GM23248 (cell line): ENCODE measurements at regions not wholly inside any gene's neighbourhood (a gene's known extent, or its start where the extent isn't known, plus 50 kb on each side); places are given as distances from the start of the nearest gene placed in this dataset.
"Not testable (repeated sequence)": the region's sequence is repeated elsewhere in the genome, so short reads cannot be mapped to it uniquely, and the experiment has no call there.

Experiments used
- DNase-seq: peaks from one replicate; pipeline ENCODE4 v3.0.0-alpha.2; 2015
- H2AFZ ChIP-seq: fragments of 200-600 bp; sonication (generic); 2 replicates; pipeline ENCODE4 v1.6.1; 2016; ENCODE audit warnings: antibody characterized with exemption
- H3F3A ChIP-seq: fragments of 200-600 bp; sonication (generic); 2 replicates; pipeline ENCODE4 v1.6.1; 2016; ENCODE audit warnings: mild to moderate bottlenecking, antibody characterized with exemption, mixed run types; ENCODE audit not compliant: insufficient read depth
- H3K27ac ChIP-seq: fragments of 200-600 bp; sonication (generic); 2 replicates; pipeline ENCODE4 v1.5.1; 2016; ENCODE audit warnings: mild to moderate bottlenecking
- H3K27me3 ChIP-seq: fragments of 200-600 bp; sonication (generic); replicated peaks from 2 replicates; pipeline ENCODE4 v1.6.1; 2016; ENCODE audit warnings: mild to moderate bottlenecking; ENCODE audit not compliant: insufficient read depth
- H3K36me3 ChIP-seq: fragments of 200-600 bp; sonication (generic); 2 replicates; pipeline ENCODE4 v1.6.1; 2016; ENCODE audit warnings: low read depth, mild to moderate bottlenecking
- H3K4me1 ChIP-seq: fragments of 200-600 bp; sonication (generic); 2 replicates; pipeline ENCODE4 v1.6.1; 2016; ENCODE audit warnings: mild to moderate bottlenecking; ENCODE audit not compliant: insufficient read depth
- H3K4me2 ChIP-seq: fragments of 200-600 bp; sonication (generic); one replicate; pipeline ENCODE4 v1.6.1; 2016; ENCODE audit warnings: mild to moderate bottlenecking; ENCODE audit not compliant: unreplicated experiment
- H3K4me3 ChIP-seq: fragments of 200-600 bp; sonication (generic); 2 replicates; pipeline ENCODE4 v1.5.1; 2016; ENCODE audit warnings: mild to moderate bottlenecking
- H3K79me2 ChIP-seq: fragments of 200-600 bp; sonication (generic); 2 replicates; pipeline ENCODE4 v1.6.1; 2016; ENCODE audit warnings: mild to moderate bottlenecking; ENCODE audit not compliant: insufficient read depth
- H3K9ac ChIP-seq: fragments of 200-600 bp; sonication (generic); 2 replicates; pipeline ENCODE4 v1.6.1; 2016; ENCODE audit warnings: mild to moderate bottlenecking
- H3K9me2 ChIP-seq: fragments of 200-600 bp; sonication (generic); 2 replicates; pipeline ENCODE4 v1.6.1; 2016; ENCODE audit warnings: mixed run types, mild to moderate bottlenecking, moderate library complexity; ENCODE audit not compliant: insufficient read depth
- H3K9me3 ChIP-seq: fragments of 200-600 bp; sonication (generic); one replicate; pipeline ENCODE4 v1.6.1; 2017; ENCODE audit warnings: low read depth
- H4K20me1 ChIP-seq: fragments of 200-600 bp; sonication (generic); 2 replicates; pipeline ENCODE4 v1.6.0; 2016; ENCODE audit not compliant: insufficient read depth
- EZH2 ChIP-seq: fragments of 200-600 bp; sonication (generic); IDR thresholded peaks from 2 replicates; pipeline ENCODE4 v1.6.1; 2018; ENCODE audit warnings: antibody characterized with exemption, mild to moderate bottlenecking; ENCODE audit not compliant: insufficient read depth, poor library complexity, severe bottlenecking
- EZH2phosphoT487 ChIP-seq: fragments of 200-600 bp; sonication (generic); IDR thresholded peaks from 2 replicates; pipeline ENCODE4 v1.6.1; 2018; ENCODE audit warnings: antibody characterized with exemption, moderate library complexity, mild to moderate bottlenecking, low read depth; ENCODE audit not compliant: insufficient read depth
- WGBS, 2 experiments: methylation state at CpG; one replicate each; pipeline ENCODE4 v1.1.6; 2015 to 2017; ENCODE audit warnings: low lambda C conversion rate in 2 of 2, low coverage in 1 of 2; ENCODE audit errors: missing lambda C conversion rate in 2 of 2; 5-methylcytosine and 5-hydroxymethylcytosine counted together
- in situ Hi-C: fragments of 300-500 bp; cut with MboI; formaldehyde crosslinking; loops from 2 replicates; pipeline ENCODE4 v1.15.0; 2020

GRCh38 chr5:25439025-25439424 is 794.2 kb upstream of the CDH10 start:
- 22 to 29% methylated on average over 5 of the region's 5 CpGs for WGBS, 2 experiments
- Histone ChIP-seq H3K9me2 (no peaks in the 10 kb centered on the region), H3K36me3 (no peaks in the 10 kb centered on the region), H3F3A (no peaks in the 10 kb centered on the region), H3K9me3 (no peaks in the 10 kb centered on the region), H4K20me1 (no peaks in the 10 kb centered on the region), H3K4me3 (no peak overlapping the region), H3K79me2 (no peaks in the 10 kb centered on the region), H3K9ac (no peak overlapping the region), H3K27ac (no peak overlapping the region), H2AFZ (no peak overlapping the region), H3K4me2 (no peak overlapping the region), H3K4me1 (no peaks in the 10 kb centered on the region), H3K27me3 (no peaks in the 10 kb centered on the region)
- no peak for TF ChIP-seq EZH2
- no peak for TF ChIP-seq EZH2phosphoT487
- in situ Hi-C loops, result no loop called here
- DNase-seq, result no peak

- H3K9me2 ChIP-seq, H2AFZ ChIP-seq, H3K27ac ChIP-seq, H3K4me2 ChIP-seq, H3K9ac ChIP-seq, H3K36me3 ChIP-seq, H3K4me1 ChIP-seq, H4K20me1 ChIP-seq, DNase-seq, H3K27me3 ChIP-seq, H3K79me2 ChIP-seq, H3F3A ChIP-seq, H3K4me3 ChIP-seq, H3K9me3 ChIP-seq, in situ Hi-C loops: not testable (repeated sequence)
- WGBS, 2 experiments, result 39 to 52% methylated on average over 6 of the region's 6 CpGs
Observed at GRCh38 chr5:25438375-25438774, 793.6 kb upstream of the CDH10 start.

- no peaks in the 10 kb centered on the region for H3F3A ChIP-seq
- H3K36me3 ChIP-seq, result no peaks in the 10 kb centered on the region
- no peak overlapping the region for H3K4me2 ChIP-seq
- in situ Hi-C loops, result no loop called here
- H3K79me2 ChIP-seq, result no peaks in the 10 kb centered on the region
- H3K27me3 ChIP-seq, result no peaks in the 10 kb centered on the region
- H2AFZ ChIP-seq, result no peak overlapping the region
- H3K27ac ChIP-seq, result no peak overlapping the region
- H3K4me1 ChIP-seq, result no peaks in the 10 kb centered on the region
- H4K20me1 ChIP-seq, result no peaks in the 10 kb centered on the region
- no peak overlapping the region for H3K4me3 ChIP-seq
- DNase-seq, result no peak
- H3K9me2 ChIP-seq, result no peaks in the 10 kb centered on the region
- H3K9me3 ChIP-seq, result no peaks in the 10 kb centered on the region
- 55 to 76% methylated on average over 3 of the region's 3 CpGs for WGBS, 2 experiments
- no peak for TF ChIP-seq EZH2phosphoT487
- H3K9ac ChIP-seq, result no peak overlapping the region
Observed at GRCh38 chr5:25436452-25436851, 791.7 kb upstream of the CDH10 start.

GRCh38 chr5:25435882-25436281 is 791.1 kb upstream of the CDH10 start:
- in situ Hi-C loops, result no loop called here
- WGBS, 2 experiments, result 39 to 46% methylated on average over 1 of the region's 1 CpG

GRCh38 chr5:25427240-25427639 is 782.5 kb upstream of the CDH10 start:
- Histone ChIP-seq H3K4me1 (no peaks in the 10 kb centered on the region), H3K79me2 (no peaks in the 10 kb centered on the region), H2AFZ (no peak overlapping the region), H3K9ac (no peak overlapping the region), H3K9me3 (no peaks in the 10 kb centered on the region), H3K4me3 (no peak overlapping the region), H3K27me3 (no peaks in the 10 kb centered on the region), H4K20me1 (no peaks in the 10 kb centered on the region), H3K9me2 (no peaks in the 10 kb centered on the region), H3K36me3 (no peaks in the 10 kb centered on the region), H3F3A (no peaks in the 10 kb centered on the region), H3K4me2 (no peak overlapping the region), H3K27ac (no peak overlapping the region)
- in situ Hi-C loops, result no loop called here
- no peak for DNase-seq
- WGBS, 2 experiments, result 43 to 55% methylated on average over 1 of the region's 1 CpG
- TF ChIP-seq EZH2phosphoT487, result no peak
- no peak for TF ChIP-seq EZH2

More at GRCh38 chr5:25435882-25436281, 791.1 kb upstream of the CDH10 start:
- Histone ChIP-seq H4K20me1 (no peaks in the 10 kb centered on the region), H3K9me3 (no peaks in the 10 kb centered on the region), H3F3A (no peaks in the 10 kb centered on the region), H3K27me3 (no peaks in the 10 kb centered on the region), H3K4me1 (no peaks in the 10 kb centered on the region), H3K9ac (no peak overlapping the region), H3K9me2 (no peaks in the 10 kb centered on the region), H3K4me3 (no peak overlapping the region), H3K36me3 (no peaks in the 10 kb centered on the region), H3K27ac (no peak overlapping the region), H3K79me2 (no peaks in the 10 kb centered on the region), H2AFZ (no peak overlapping the region), H3K4me2 (no peak overlapping the region)
- DNase-seq, result no peak
- TF ChIP-seq EZH2phosphoT487, result no peak
- TF ChIP-seq EZH2, result no peak
